GM21723 (cell line): ENCODE measurements at regions not wholly inside any gene's neighbourhood (a gene's known extent, or its start where the extent isn't known, plus 50 kb on each side); places are given as distances from the start of the nearest gene placed in this dataset.
"Not testable (repeated sequence)": the region's sequence is repeated elsewhere in the genome, so short reads cannot be mapped to it uniquely, and the experiment has no call there.

Experiments used
- ATAC-seq: cut with Tn5 transposase; IDR thresholded peaks from one replicate; pipeline ENCODE4 v1.9.1; 2021; ENCODE audit warnings: mild to moderate bottlenecking, moderate library complexity; ENCODE audit not compliant: unreplicated experiment

- not testable (repeated sequence) for ATAC-seq
Observed at GRCh38 chr4:82301390-82301789, 72.4 kb downstream of the HNRNPD start.

GRCh38 chr4:82293304-82293703, 80.5 kb downstream of the HNRNPD start:
- peak; percentile 99 for ATAC-seq

GRCh38 chr4:82287720-82288119, 86.1 kb downstream of the HNRNPD start:
- no peak for ATAC-seq

- peak; percentile 100 for ATAC-seq
Observed at GRCh38 chr4:82284858-82285805, 88.7 kb downstream of the HNRNPD start.

- no peak for ATAC-seq
Observed at GRCh38 chr4:82284475-82284857, 89.3 kb downstream of the HNRNPD start.

- no peak for ATAC-seq
Observed at GRCh38 chr4:82282875-82283274, 90.9 kb downstream of the HNRNPD start.

GRCh38 chr4:82279550-82279949, 94.2 kb downstream of the HNRNPD start:
- ATAC-seq, result not testable (repeated sequence)

- ATAC-seq, result no peak
Observed at GRCh38 chr4:82276332-82276640, 97.5 kb downstream of the HNRNPD start.

GRCh38 chr4:82275431-82276331, 98.1 kb downstream of the HNRNPD start:
- no peak for ATAC-seq

GRCh38 chr4:82274700-82275099, 99.1 kb downstream of the HNRNPD start:
- ATAC-seq, result not testable (repeated sequence)

GRCh38 chr4:82272523-82272922, 101.3 kb downstream of the HNRNPD start:
- not testable (repeated sequence) for ATAC-seq

- not testable (repeated sequence) for ATAC-seq
Observed at GRCh38 chr4:82271915-82272480, 101.8 kb downstream of the HNRNPD start.

GRCh38 chr4:82268826-82269193, 105.0 kb downstream of the HNRNPD start:
- ATAC-seq, result no peak

- ATAC-seq, result peak; percentile 84
Observed at GRCh38 chr4:82268050-82268825, 105.6 kb downstream of the HNRNPD start.

GRCh38 chr4:82267506-82267905, 106.3 kb downstream of the HNRNPD start:
- ATAC-seq, result no peak

- ATAC-seq, result no peak
Observed at GRCh38 chr4:82266345-82266744, 107.4 kb downstream of the HNRNPD start.

- ATAC-seq, result no peak
Observed at GRCh38 chr4:82261084-82261483, 112.7 kb downstream of the HNRNPD start.

GRCh38 chr4:82260632-82261031, 113.2 kb downstream of the HNRNPD start:
- no peak for ATAC-seq

GRCh38 chr4:82256718-82257117, 117.1 kb downstream of the HNRNPD start:
- no peak for ATAC-seq

- ATAC-seq, result no peak
Observed at GRCh38 chr4:82255657-82256056, 118.1 kb downstream of the HNRNPD start.
